ENCODE measurements at regions not wholly inside any gene's neighbourhood (a gene's known extent, or its start where the extent isn't known, plus 50 kb on each side); places are given as distances from the start of the nearest gene placed in this dataset.

- TF ChIP-seq CTCF (IDR thresholded peaks at IDR 0.05; ENCODE audit: control extremely low read depth, extremely low read depth) = no peak
- H3K4me3 ChIP-seq = no peak overlapping the region
- ATAC-seq (ENCODE audit: insufficient read depth, low FRiP score) = no peak
- H3K27ac ChIP-seq (ENCODE audit: low read depth in 1 of 2, low read length in 1 of 2) = no peak overlapping the region
- H3K4me1 ChIP-seq (ENCODE audit: control insufficient read depth in 5 of 5, insufficient read depth in 5 of 5, low read length in 5 of 5) = peaks cover 0 to 9% (median 5%) of the 10 kb centered on the region in 5 donors
- H3K9ac ChIP-seq (ENCODE audit: insufficient read depth in 1 of 2, low read length in 2 of 2) = no peak overlapping the region
- WGBS, 2 donors = 68 to 86% methylated on average over 9 of the region's 9 CpGs
- H3K27me3 ChIP-seq (ENCODE audit: control insufficient read depth in 3 of 3, insufficient read depth in 3 of 3, low read length in 2 of 3) = peaks cover 0 to 37% (median 26%) of the 10 kb centered on the region in 3 donors
- DNase-seq = peak; percentile 51 to 73 (median 72)
- H3K9me3 ChIP-seq (ENCODE audit: control insufficient read depth in 4 of 4, insufficient read depth in 3 of 4, low read length in 3 of 4) = no peaks in the 10 kb centered on the region
- no peaks in the 10 kb centered on the region for H3K36me3 ChIP-seq (ENCODE audit: control insufficient read depth in 4 of 4, insufficient read depth in 4 of 4, low read length in 4 of 4)
Observed at GRCh38 chr16:54216268-54216667, 70.3 kb downstream of the IRX3 start.

- H3K27me3 ChIP-seq (ENCODE audit: control insufficient read depth in 3 of 3, insufficient read depth in 3 of 3, low read length in 2 of 3) = peaks cover 0 to 42% (median 32%) of the 10 kb centered on the region in 3 donors
Observed at GRCh38 chr16:54215471-54215870, 71.1 kb downstream of the IRX3 start.

GRCh38 chr16:54213322-54213721, 73.3 kb downstream of the IRX3 start:
- TF ChIP-seq CTCF (IDR thresholded peaks at IDR 0.05; ENCODE audit: control extremely low read depth, extremely low read depth) = no peak
- no peaks in the 10 kb centered on the region for H3K36me3 ChIP-seq (ENCODE audit: control insufficient read depth in 4 of 4, insufficient read depth in 4 of 4, low read length in 4 of 4)
- H3K4me1 ChIP-seq (ENCODE audit: control insufficient read depth in 5 of 5, insufficient read depth in 5 of 5, low read length in 5 of 5) = peaks cover 0 to 19% (median 5%) of the 10 kb centered on the region in 5 donors
- peaks cover 0 to 44% (median 35%) of the 10 kb centered on the region in 3 donors for H3K27me3 ChIP-seq (ENCODE audit: control insufficient read depth in 3 of 3, insufficient read depth in 3 of 3, low read length in 2 of 3)
- DNase-seq = no peak
- H3K9ac ChIP-seq (ENCODE audit: insufficient read depth in 1 of 2, low read length in 2 of 2) = no peak overlapping the region
- no peak overlapping the region for H3K27ac ChIP-seq (ENCODE audit: low read depth in 1 of 2, low read length in 1 of 2)
- H3K4me3 ChIP-seq = no peak overlapping the region
- H3K9me3 ChIP-seq (ENCODE audit: control insufficient read depth in 4 of 4, insufficient read depth in 3 of 4, low read length in 3 of 4) = no peaks in the 10 kb centered on the region
- no peak for ATAC-seq (ENCODE audit: insufficient read depth, low FRiP score)
- WGBS, 2 donors = 78 to 80% methylated on average over 4 of the region's 4 CpGs

More at GRCh38 chr16:54215471-54215870, 71.1 kb downstream of the IRX3 start:
- Histone ChIP-seq H3K9ac (ENCODE audit: insufficient read depth in 1 of 2, low read length in 2 of 2) (no peak overlapping the region), H3K9me3 (ENCODE audit: control insufficient read depth in 4 of 4, insufficient read depth in 3 of 4, low read length in 3 of 4) (no peaks in the 10 kb centered on the region), H3K4me3 (no peak overlapping the region), H3K4me1 (ENCODE audit: control insufficient read depth in 5 of 5, insufficient read depth in 5 of 5, low read length in 5 of 5) (peaks cover 0 to 15% (median 5%) of the 10 kb centered on the region in 5 donors), H3K27ac (ENCODE audit: low read depth in 1 of 2, low read length in 1 of 2) (no peak overlapping the region), H3K36me3 (ENCODE audit: control insufficient read depth in 4 of 4, insufficient read depth in 4 of 4, low read length in 4 of 4) (no peaks in the 10 kb centered on the region)
- DNase-seq = no peak
- WGBS, 2 donors = 91 to 94% methylated on average over 4 of the region's 4 CpGs
- ATAC-seq (ENCODE audit: insufficient read depth, low FRiP score) = no peak
- TF ChIP-seq CTCF (IDR thresholded peaks at IDR 0.05; ENCODE audit: control extremely low read depth, extremely low read depth) = no peak

- H3K27me3 ChIP-seq (ENCODE audit: control insufficient read depth in 3 of 3, insufficient read depth in 3 of 3, low read length in 2 of 3) = peaks cover 0 to 44% (median 35%) of the 10 kb centered on the region in 3 donors
- no peak overlapping the region for H3K9ac ChIP-seq (ENCODE audit: insufficient read depth in 1 of 2, low read length in 2 of 2)
- DNase-seq (no peak), ATAC-seq (ENCODE audit: insufficient read depth, low FRiP score) (no peak)
- no peak overlapping the region for H3K27ac ChIP-seq (ENCODE audit: low read depth in 1 of 2, low read length in 1 of 2)
- no peaks in the 10 kb centered on the region for H3K36me3 ChIP-seq (ENCODE audit: control insufficient read depth in 4 of 4, insufficient read depth in 4 of 4, low read length in 4 of 4)
- WGBS, 2 donors = 74 to 82% methylated on average over 10 of the region's 10 CpGs
- H3K9me3 ChIP-seq (ENCODE audit: control insufficient read depth in 4 of 4, insufficient read depth in 3 of 4, low read length in 3 of 4) = no peaks in the 10 kb centered on the region
- H3K4me1 ChIP-seq (ENCODE audit: control insufficient read depth in 5 of 5, insufficient read depth in 5 of 5, low read length in 5 of 5) = peaks cover 0 to 23% (median 5%) of the 10 kb centered on the region in 5 donors
- no peak overlapping the region for H3K4me3 ChIP-seq
- TF ChIP-seq CTCF (IDR thresholded peaks at IDR 0.05; ENCODE audit: control extremely low read depth, extremely low read depth) = no peak
Observed at GRCh38 chr16:54212893-54213292, 73.7 kb downstream of the IRX3 start.
